ENCODE measurements at regions not wholly inside any gene's neighbourhood (a gene's known extent, or its start where the extent isn't known, plus 50 kb on each side); places are given as distances from the start of the nearest gene placed in this dataset.

DNA sequence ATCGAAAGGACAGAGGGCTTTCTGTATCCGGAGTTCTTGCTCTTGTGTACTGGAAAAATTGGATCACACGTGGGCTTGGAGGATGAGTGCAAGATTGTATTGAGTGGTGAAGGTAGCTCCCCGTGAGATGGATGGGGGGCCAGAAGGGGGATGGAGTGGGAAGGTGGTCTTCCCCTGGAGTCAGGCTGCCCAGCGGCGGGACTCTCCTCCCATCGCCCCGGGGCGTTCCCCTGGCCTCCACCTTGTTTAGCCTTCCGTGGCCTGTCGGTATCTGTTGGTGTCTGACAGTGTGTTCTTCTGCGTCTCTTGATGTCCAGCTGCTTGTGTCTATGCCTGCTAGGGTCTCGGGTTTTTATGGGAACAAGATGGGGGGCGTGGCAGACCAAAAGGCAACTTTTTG lies 54.6 kb upstream of the GABRA6 start:
- ChIA-PET POLR2A (no interaction called here), CTCF (no interaction called here)
- DNase-seq (ENCODE audit: low read depth), result no peak
- Histone ChIP-seq H3K27me3 (ENCODE audit: control insufficient read depth, insufficient read depth, low read length) (no peaks in the 10 kb centered on the region), H3K4me3 (ENCODE audit: low read depth, low read length) (no peak overlapping the region), H3K36me3 (ENCODE audit: control insufficient read depth, insufficient read depth, low read length) (no peaks in the 10 kb centered on the region)
- TF ChIP-seq, protein P1, sequence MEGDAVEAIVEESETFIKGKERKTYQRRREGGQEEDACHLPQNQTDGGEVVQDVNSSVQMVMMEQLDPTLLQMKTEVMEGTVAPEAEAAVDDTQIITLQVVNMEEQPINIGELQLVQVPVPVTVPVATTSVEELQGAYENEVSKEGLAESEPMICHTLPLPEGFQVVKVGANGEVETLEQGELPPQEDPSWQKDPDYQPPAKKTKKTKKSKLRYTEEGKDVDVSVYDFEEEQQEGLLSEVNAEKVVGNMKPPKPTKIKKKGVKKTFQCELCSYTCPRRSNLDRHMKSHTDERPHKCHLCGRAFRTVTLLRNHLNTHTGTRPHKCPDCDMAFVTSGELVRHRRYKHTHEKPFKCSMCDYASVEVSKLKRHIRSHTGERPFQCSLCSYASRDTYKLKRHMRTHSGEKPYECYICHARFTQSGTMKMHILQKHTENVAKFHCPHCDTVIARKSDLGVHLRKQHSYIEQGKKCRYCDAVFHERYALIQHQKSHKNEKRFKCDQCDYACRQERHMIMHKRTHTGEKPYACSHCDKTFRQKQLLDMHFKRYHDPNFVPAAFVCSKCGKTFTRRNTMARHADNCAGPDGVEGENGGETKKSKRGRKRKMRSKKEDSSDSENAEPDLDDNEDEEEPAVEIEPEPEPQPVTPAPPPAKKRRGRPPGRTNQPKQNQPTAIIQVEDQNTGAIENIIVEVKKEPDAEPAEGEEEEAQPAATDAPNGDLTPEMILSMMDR (IDR thresholded peaks at IDR 0.05; ENCODE audit: insufficient read depth, low read depth, low read length), result no peak

DNA sequence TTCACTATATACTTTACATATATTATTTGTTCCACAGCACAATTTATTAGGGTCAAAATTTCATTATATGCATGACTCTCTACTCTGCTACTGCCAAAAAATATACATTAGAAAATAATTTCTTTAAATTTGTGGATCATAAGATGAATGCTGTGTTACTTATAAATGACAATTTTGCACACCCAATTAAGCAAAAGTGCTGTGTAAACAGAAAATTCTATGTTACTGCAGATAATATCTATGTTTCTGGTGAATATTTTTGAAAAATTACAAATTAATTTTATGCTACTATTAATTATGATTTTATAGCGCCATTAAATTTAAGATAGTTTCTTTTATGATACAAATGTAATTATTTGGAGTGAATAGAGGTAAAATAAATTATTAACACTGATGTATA lies 59.8 kb upstream of the GABRA6 start:
- no peak for DNase-seq (ENCODE audit: low read depth)
- CTCF ChIA-PET, result no interaction called here
- TF ChIP-seq, protein P1 (IDR thresholded peaks at IDR 0.05; ENCODE audit: insufficient read depth, low read depth, low read length), result no peak
- no peaks in the 10 kb centered on the region for H3K27me3 ChIP-seq (ENCODE audit: control insufficient read depth, insufficient read depth, low read length)
- POLR2A ChIA-PET, result no interaction called here
- H3K4me3 ChIP-seq (ENCODE audit: low read depth, low read length), result no peak overlapping the region
- H3K36me3 ChIP-seq (ENCODE audit: control insufficient read depth, insufficient read depth, low read length), result no peaks in the 10 kb centered on the region

DNA sequence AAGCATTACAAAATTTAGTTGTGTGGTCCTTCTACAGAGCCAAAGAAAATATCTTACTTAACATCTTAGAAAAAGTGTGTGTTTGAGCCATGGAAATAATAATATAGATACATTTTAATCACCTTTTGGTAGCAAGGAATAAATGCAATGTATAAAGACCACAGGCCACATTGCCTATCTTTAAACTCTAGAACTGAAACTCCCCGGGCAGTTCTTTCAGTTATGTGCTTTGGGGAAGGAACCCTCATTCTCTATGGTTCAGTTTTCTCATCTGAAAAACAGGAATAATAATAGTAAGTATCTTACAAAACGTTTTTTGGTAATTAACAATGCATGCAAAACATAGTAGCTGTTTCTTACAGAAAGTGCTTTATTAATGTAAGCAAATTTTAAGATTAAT lies 67.8 kb upstream of the GABRB2 start:
- no peaks in the 10 kb centered on the region for H3K36me3 ChIP-seq (ENCODE audit: control insufficient read depth, insufficient read depth, low read length)
- TF ChIP-seq, protein P1 (IDR thresholded peaks at IDR 0.05; ENCODE audit: insufficient read depth, low read depth, low read length), result no peak
- no peaks in the 10 kb centered on the region for H3K27me3 ChIP-seq (ENCODE audit: control insufficient read depth, insufficient read depth, low read length)
- ChIA-PET CTCF (interaction anchor here (0.7 to 1.2 kb wide), 2 partner anchors 101 to 1794 kb away, joined by 3 read pairs; no protein-coding TSS in a partner anchor), POLR2A (no interaction called here)
- no peak for DNase-seq (ENCODE audit: low read depth)
- H3K4me3 ChIP-seq (ENCODE audit: low read depth, low read length), result no peak overlapping the region

DNA sequence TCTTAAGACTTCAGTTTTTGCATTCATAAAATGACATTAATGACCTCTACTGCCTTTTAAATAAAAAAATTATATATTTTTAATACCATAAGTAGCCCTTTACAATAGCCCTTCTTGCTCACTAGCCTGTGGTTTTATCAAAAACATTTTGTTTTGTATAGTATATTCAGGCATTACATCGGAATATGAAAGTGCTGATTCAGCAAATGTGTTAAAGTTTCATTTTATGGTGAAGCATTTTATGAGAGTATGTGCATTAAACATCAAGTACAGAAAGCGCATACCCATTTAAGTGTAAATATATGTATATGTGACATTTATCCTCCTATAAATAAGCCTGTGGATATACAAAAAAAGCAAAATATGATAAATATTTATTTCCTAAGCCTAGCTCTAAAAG lies 56.2 kb upstream of the GABRB2 start:
- no peak for DNase-seq (ENCODE audit: low read depth)
- CTCF ChIA-PET, result no interaction called here
- Histone ChIP-seq H3K36me3 (ENCODE audit: control insufficient read depth, insufficient read depth, low read length) (no peaks in the 10 kb centered on the region), H3K4me3 (ENCODE audit: low read depth, low read length) (no peak overlapping the region), H3K27me3 (ENCODE audit: control insufficient read depth, insufficient read depth, low read length) (no peaks in the 10 kb centered on the region)
- TF ChIP-seq, protein P1 (IDR thresholded peaks at IDR 0.05; ENCODE audit: insufficient read depth, low read depth, low read length), result no peak
- POLR2A ChIA-PET, result no interaction called here

DNA sequence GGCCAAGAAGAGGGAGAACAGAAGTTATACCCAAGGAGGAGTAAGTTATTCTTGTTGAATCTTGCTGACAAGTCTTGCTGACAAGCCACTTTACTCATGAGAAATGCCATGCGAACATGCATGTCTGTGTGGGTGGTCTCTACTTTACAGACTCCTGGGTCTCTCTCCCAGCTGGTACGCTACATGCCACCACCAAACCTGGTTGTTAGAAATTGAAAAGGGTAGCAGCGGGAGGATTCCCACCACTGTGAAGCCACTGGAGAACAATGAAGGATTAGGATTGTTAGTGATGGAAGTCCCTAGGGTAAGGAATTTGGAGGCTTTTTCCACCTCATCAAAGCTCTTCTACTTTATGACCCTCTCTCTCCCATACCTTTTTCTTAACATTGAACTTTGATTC lies 53.6 kb upstream of the GABRB2 start:
- Histone ChIP-seq H3K36me3 (ENCODE audit: control insufficient read depth, insufficient read depth, low read length) (no peaks in the 10 kb centered on the region), H3K27me3 (ENCODE audit: control insufficient read depth, insufficient read depth, low read length) (no peaks in the 10 kb centered on the region), H3K4me3 (ENCODE audit: low read depth, low read length) (no peak overlapping the region)
- no peak for DNase-seq (ENCODE audit: low read depth)
- TF ChIP-seq, protein P1 (IDR thresholded peaks at IDR 0.05; ENCODE audit: insufficient read depth, low read depth, low read length), result no peak
- ChIA-PET CTCF (no interaction called here), POLR2A (no interaction called here)
